CD4-positive, alpha-beta memory T cell (primary cell): ENCODE measurements at regions not wholly inside any gene's neighbourhood (a gene's known extent, or its start where the extent isn't known, plus 50 kb on each side); places are given as distances from the start of the nearest gene placed in this dataset.

Experiments used
- CTCF ChIA-PET: fragments of 350-600 bp; sonication (Branson Sonifier 250); formaldehyde crosslinking; loops from one replicate; lab custom pipeline; 2021; ENCODE audit warnings: inconsistent platforms; ENCODE audit not compliant: partially characterized antibody; lab: Charles Lee
- POLR2A ChIA-PET: fragments of 350-600 bp; sonication (Branson Sonifier 250); formaldehyde crosslinking; loops from one replicate; lab custom pipeline; 2021; ENCODE audit not compliant: partially characterized antibody; lab: Charles Lee
- DNase-seq, 5 donors: peaks; one replicate each; pipeline versions ENCODE4 v3.0.0 to v3.0.0-alpha.2; 2020 to 2022; ENCODE audit warnings: mixed read lengths in 1 of 5
- H3K27ac ChIP-seq: one replicate; pipeline ENCODE4 v1.7.0; 2013; ENCODE audit warnings: low read depth, low read length
- H3K27me3 ChIP-seq: 2 replicates; pipeline ENCODE4 v1.7.0; 2013; ENCODE audit warnings: mild to moderate bottlenecking, low read length, moderate library complexity; ENCODE audit not compliant: insufficient read depth
- H3K36me3 ChIP-seq: 2 replicates; pipeline ENCODE4 v1.7.0; 2013; ENCODE audit warnings: mild to moderate bottlenecking, low read length, moderate library complexity; ENCODE audit not compliant: insufficient read depth
- H3K4me1 ChIP-seq: 2 replicates; pipeline ENCODE4 v1.7.0; 2013; ENCODE audit warnings: mild to moderate bottlenecking, low read length, moderate library complexity; ENCODE audit not compliant: insufficient read depth
- H3K4me3 ChIP-seq, 2 donors: one replicate each; pipeline ENCODE4 v1.7.0; 2013; ENCODE audit warnings: low read length in 2 of 2, mild to moderate bottlenecking in 1 of 2
- H3K9me3 ChIP-seq, 2 donors: one replicate each; pipeline ENCODE4 v1.7.0; 2013; ENCODE audit warnings: low read length in 2 of 2, control low read depth in 1 of 2; ENCODE audit not compliant: control insufficient read depth in 1 of 2
- H3K27ac Mint-ChIP-seq, 7 donors: one replicate each; pipeline ENCODE4 v1.8.0; 2020 to 2021; ENCODE audit warnings: mixed read lengths in 7 of 7, mild to moderate bottlenecking in 6 of 7, inconsistent platforms in 3 of 7, moderate library complexity in 3 of 7
- H3K27me3 Mint-ChIP-seq, 2 donors: one replicate each; pipeline ENCODE4 v1.8.0; 2020 to 2021; ENCODE audit warnings: mixed read lengths in 2 of 2
- H3K36me3 Mint-ChIP-seq, 2 donors: one replicate each; pipeline ENCODE4 v1.8.0; 2020 to 2021; ENCODE audit warnings: mixed read lengths in 2 of 2, inconsistent platforms in 1 of 2, mild to moderate bottlenecking in 1 of 2
- H3K4me1 Mint-ChIP-seq, 4 donors: one replicate each; pipeline ENCODE4 v1.8.0; 2020 to 2021; ENCODE audit warnings: mixed read lengths in 4 of 4, mild to moderate bottlenecking in 1 of 4
- H3K4me3 Mint-ChIP-seq, 8 donors: one replicate each; pipeline ENCODE4 v1.8.0; 2020 to 2021; ENCODE audit warnings: mixed read lengths in 8 of 8, mild to moderate bottlenecking in 7 of 8, moderate library complexity in 6 of 8, inconsistent platforms in 3 of 8
- H3K9me3 Mint-ChIP-seq, 8 donors: one replicate each; pipeline ENCODE4 v1.8.0; 2020 to 2021; ENCODE audit warnings: mixed read lengths in 8 of 8, mild to moderate bottlenecking in 5 of 8, inconsistent platforms in 3 of 8, moderate library complexity in 1 of 8
- intact Hi-C: fragments of 100-400 bp; cut with micrococcal nuclease; formaldehyde crosslinking; loops from one replicate; pipeline ENCODE4 v1.15.1; 2023

GRCh38 chr11:129598378-129598777 is 217.3 kb upstream of the TMEM45B start:
- ChIA-PET CTCF (no interaction called here), POLR2A (no interaction called here)
- Histone ChIP-seq H3K4me3 (no peak overlapping the region), H3K9me3 (no peaks in the 10 kb centered on the region), H3K27ac (no peak overlapping the region), H3K27me3 (no peaks in the 10 kb centered on the region), H3K36me3 (no peaks in the 10 kb centered on the region), H3K4me1 (no peaks in the 10 kb centered on the region)
- Mint-ChIP-seq H3K27ac (no peak overlapping the region), H3K4me1 (no peaks in the 10 kb centered on the region), H3K27me3 (peaks cover 0 to 1% of the 10 kb centered on the region in 2 donors), H3K36me3 (no peaks in the 10 kb centered on the region), H3K4me3 (no peak overlapping the region), H3K9me3 (peaks cover 5 to 22% (median 11%) of the 10 kb centered on the region in 8 donors)
- DNase-seq = no peak
- intact Hi-C loops = no loop called here

GRCh38 chr11:129605815-129606214 is 209.8 kb upstream of the TMEM45B start:
- Histone ChIP-seq H3K36me3 (no peaks in the 10 kb centered on the region), H3K4me3 (no peak overlapping the region), H3K27ac (no peak overlapping the region), H3K9me3 (no peaks in the 10 kb centered on the region), H3K4me1 (no peaks in the 10 kb centered on the region), H3K27me3 (no peaks in the 10 kb centered on the region)
- intact Hi-C loops = no loop called here
- no peak overlapping the region for H3K4me3 Mint-ChIP-seq
- ChIA-PET POLR2A (no interaction called here), CTCF (no interaction called here)
- no peaks in the 10 kb centered on the region for H3K36me3 Mint-ChIP-seq
- no peaks in the 10 kb centered on the region for H3K27me3 Mint-ChIP-seq
- H3K9me3 Mint-ChIP-seq = peaks cover 0 to 5% (median 3%) of the 10 kb centered on the region in 8 donors
- DNase-seq = no peak
- H3K4me1 Mint-ChIP-seq = no peaks in the 10 kb centered on the region
- no peak overlapping the region for H3K27ac Mint-ChIP-seq

- no peak overlapping the region for H3K27ac Mint-ChIP-seq
- CTCF ChIA-PET = no interaction called here
Measured at GRCh38 chr11:129608711-129609110, 206.9 kb upstream of the TMEM45B start.

DNA sequence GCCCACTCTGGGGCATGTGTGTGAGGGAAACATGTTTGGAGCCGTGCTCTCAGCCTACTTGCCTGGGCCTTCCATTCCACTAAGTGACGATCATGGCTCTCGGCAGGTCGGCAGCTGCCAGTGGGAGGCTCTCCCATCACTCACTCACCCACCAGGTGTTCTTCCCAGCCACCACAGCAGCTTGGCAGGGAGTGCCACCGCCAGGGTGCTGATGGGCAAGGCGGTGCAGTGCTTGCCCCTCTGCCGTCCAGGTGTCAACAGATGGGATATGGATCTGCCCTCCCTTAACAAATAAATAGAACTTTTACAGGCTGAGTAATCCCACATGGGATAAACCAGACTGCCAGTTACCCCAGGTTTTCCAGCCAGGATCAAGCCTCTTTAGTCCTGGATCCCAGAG is 205.5 kb upstream of the TMEM45B start:
- Histone ChIP-seq H3K27ac (no peak overlapping the region), H3K4me3 (no peak overlapping the region), H3K27me3 (no peaks in the 10 kb centered on the region), H3K9me3 (no peaks in the 10 kb centered on the region), H3K36me3 (no peaks in the 10 kb centered on the region), H3K4me1 (no peaks in the 10 kb centered on the region)
- peaks cover 0 to 5% of the 10 kb centered on the region in 2 donors for H3K36me3 Mint-ChIP-seq
- ChIA-PET CTCF (no interaction called here), POLR2A (no interaction called here)
- intact Hi-C loops = no loop called here
- H3K27me3 Mint-ChIP-seq = no peaks in the 10 kb centered on the region
- H3K9me3 Mint-ChIP-seq = peaks cover 0 to 2% (median 0%) of the 10 kb centered on the region in 8 donors
- DNase-seq = no peak
- no peaks in the 10 kb centered on the region for H3K4me1 Mint-ChIP-seq
- H3K4me3 Mint-ChIP-seq = no peak overlapping the region
- no peak overlapping the region for H3K27ac Mint-ChIP-seq

More at GRCh38 chr11:129608711-129609110, 206.9 kb upstream of the TMEM45B start:
- Histone ChIP-seq H3K27ac (no peak overlapping the region), H3K27me3 (no peaks in the 10 kb centered on the region), H3K4me3 (no peak overlapping the region), H3K36me3 (no peaks in the 10 kb centered on the region), H3K9me3 (no peaks in the 10 kb centered on the region), H3K4me1 (no peaks in the 10 kb centered on the region)
- no peaks in the 10 kb centered on the region for H3K36me3 Mint-ChIP-seq
- H3K9me3 Mint-ChIP-seq = peaks cover 0 to 2% (median 0%) of the 10 kb centered on the region in 8 donors
- DNase-seq = no peak
- H3K4me1 Mint-ChIP-seq = no peaks in the 10 kb centered on the region
- no peak overlapping the region for H3K4me3 Mint-ChIP-seq
- POLR2A ChIA-PET = no interaction called here
- H3K27me3 Mint-ChIP-seq = no peaks in the 10 kb centered on the region
- intact Hi-C loops = no loop called here

- no peaks in the 10 kb centered on the region for H3K27me3 ChIP-seq
- no peaks in the 10 kb centered on the region for H3K36me3 ChIP-seq
- Mint-ChIP-seq H3K36me3 (peaks cover 0 to 6% of the 10 kb centered on the region in 2 donors), H3K27me3 (no peaks in the 10 kb centered on the region), H3K4me3 (no peak overlapping the region), H3K9me3 (peaks cover 0 to 2% (median 0%) of the 10 kb centered on the region in 8 donors), H3K27ac (no peak overlapping the region), H3K4me1 (no peaks in the 10 kb centered on the region)
- CTCF ChIA-PET = no interaction called here
- H3K27ac ChIP-seq = no peak overlapping the region
- no peaks in the 10 kb centered on the region for H3K4me1 ChIP-seq
- H3K9me3 ChIP-seq = no peaks in the 10 kb centered on the region
- DNase-seq = no peak
- intact Hi-C loops = no loop called here
- POLR2A ChIA-PET = no interaction called here
- H3K4me3 ChIP-seq = no peak overlapping the region
Measured at GRCh38 chr11:129610545-129610944, 205.1 kb upstream of the TMEM45B start.

- DNase-seq = no peak
- no peaks in the 10 kb centered on the region for H3K4me1 ChIP-seq
- no peak overlapping the region for H3K27ac Mint-ChIP-seq
- H3K9me3 ChIP-seq = no peaks in the 10 kb centered on the region
- H3K36me3 Mint-ChIP-seq = peaks cover 0 to 10% of the 10 kb centered on the region in 2 donors
- H3K27me3 ChIP-seq = no peaks in the 10 kb centered on the region
- H3K9me3 Mint-ChIP-seq = peaks cover 0 to 2% (median 0%) of the 10 kb centered on the region in 8 donors
- H3K4me1 Mint-ChIP-seq = no peaks in the 10 kb centered on the region
- no peaks in the 10 kb centered on the region for H3K27me3 Mint-ChIP-seq
- ChIA-PET POLR2A (no interaction called here), CTCF (no interaction called here)
- intact Hi-C loops = no loop called here
- H3K4me3 ChIP-seq = no peak overlapping the region
- no peak overlapping the region for H3K27ac ChIP-seq
- H3K4me3 Mint-ChIP-seq = no peak overlapping the region
- no peaks in the 10 kb centered on the region for H3K36me3 ChIP-seq
Measured at GRCh38 chr11:129611661-129612446, 203.8 kb upstream of the TMEM45B start.

DNA sequence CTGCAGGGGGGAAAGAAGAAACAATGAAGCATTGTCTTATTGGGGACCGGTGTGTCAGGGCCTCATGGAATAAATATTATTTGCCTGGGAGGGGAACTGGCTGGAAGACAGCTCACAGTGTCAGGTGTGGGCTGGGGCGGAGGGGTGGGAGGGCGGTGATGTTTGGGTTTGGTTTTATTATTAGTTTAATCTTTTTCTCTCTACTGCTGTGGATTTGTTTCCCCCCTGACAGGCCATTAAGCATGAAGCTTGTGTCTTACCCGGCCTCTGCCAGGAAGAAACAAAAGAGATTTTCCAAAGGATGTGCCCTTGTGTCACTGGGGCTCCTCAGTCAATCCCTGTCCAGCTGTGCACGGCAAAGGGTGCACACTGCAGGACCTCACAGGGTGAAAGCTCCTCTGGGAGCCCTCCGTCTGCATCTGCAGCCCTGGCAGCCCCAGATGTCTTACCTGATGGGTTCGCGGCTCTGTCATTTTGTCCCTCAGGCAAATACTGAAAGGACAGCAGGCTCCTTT is 203.1 kb upstream of the TMEM45B start:
- no peak overlapping the region for H3K4me3 ChIP-seq
- Mint-ChIP-seq H3K4me1 (no peaks in the 10 kb centered on the region), H3K9me3 (peaks cover 0 to 2% (median 0%) of the 10 kb centered on the region in 8 donors), H3K4me3 (no peak overlapping the region), H3K27me3 (peaks cover 0 to under 1% of the 10 kb centered on the region in 2 donors), H3K36me3 (peaks cover 0 to 10% of the 10 kb centered on the region in 2 donors), H3K27ac (no peak overlapping the region)
- no peaks in the 10 kb centered on the region for H3K27me3 ChIP-seq
- intact Hi-C loops = no loop called here
- DNase-seq = no peak
- ChIA-PET CTCF (no interaction called here), POLR2A (no interaction called here)
- no peaks in the 10 kb centered on the region for H3K9me3 ChIP-seq
- H3K4me1 ChIP-seq = no peaks in the 10 kb centered on the region
- no peaks in the 10 kb centered on the region for H3K36me3 ChIP-seq
- H3K27ac ChIP-seq = no peak overlapping the region
